Activated T-helper 17 cell treated with anti-CD3 and anti-CD28 coated beads, Interleukin-2, amount 50 U/mL, for 72 hours (primary cell): ENCODE measurements at regions not wholly inside any gene's neighbourhood (a gene's known extent, or its start where the extent isn't known, plus 50 kb on each side); places are given as distances from the start of the nearest gene placed in this dataset.

Source experiments
- ATAC-seq: fragments of 150-1000 bp; cut with Tn5 transposase; replicated peaks from 2 replicates; pipeline ENCODE4 v1.10.0; 2021; ENCODE audit warnings: mild to moderate bottlenecking, moderate library complexity
- H3K27ac Mint-ChIP-seq: one replicate; pipeline ENCODE4 v1.8.0; 2022; ENCODE audit warnings: mixed read lengths
- H3K27me3 Mint-ChIP-seq: one replicate; pipeline ENCODE4 v1.8.0; 2022; ENCODE audit warnings: mixed read lengths
- H3K36me3 Mint-ChIP-seq: one replicate; pipeline ENCODE4 v1.8.0; 2022; ENCODE audit warnings: low read depth, mild to moderate bottlenecking, mixed read lengths
- H3K4me1 Mint-ChIP-seq: one replicate; pipeline ENCODE4 v1.8.0; 2022; ENCODE audit warnings: mixed read lengths
- H3K4me3 Mint-ChIP-seq: one replicate; pipeline ENCODE4 v1.8.0; 2022; ENCODE audit warnings: mild to moderate bottlenecking, mixed read lengths
- H3K9me3 Mint-ChIP-seq: one replicate; pipeline ENCODE4 v1.8.0; 2022; ENCODE audit warnings: mixed read lengths

GRCh38 chr7:25762511-25763462 lies 389.2 kb upstream of the NFE2L3 start:
- no peak for ATAC-seq
- no peak overlapping the region for H3K27ac Mint-ChIP-seq
- H3K36me3 Mint-ChIP-seq, result no peaks in the 10 kb centered on the region
- H3K9me3 Mint-ChIP-seq, result no peaks in the 10 kb centered on the region
- no peaks in the 10 kb centered on the region for H3K4me1 Mint-ChIP-seq
- peaks cover 14% of the 10 kb centered on the region for H3K27me3 Mint-ChIP-seq
- no peak overlapping the region for H3K4me3 Mint-ChIP-seq

- H3K9me3 Mint-ChIP-seq, result no peaks in the 10 kb centered on the region
- H3K27me3 Mint-ChIP-seq, result peaks cover 17% of the 10 kb centered on the region
- H3K4me3 Mint-ChIP-seq, result no peak overlapping the region
- H3K36me3 Mint-ChIP-seq, result no peaks in the 10 kb centered on the region
- H3K4me1 Mint-ChIP-seq, result no peaks in the 10 kb centered on the region
- ATAC-seq, result no peak
- no peak overlapping the region for H3K27ac Mint-ChIP-seq
Measured at GRCh38 chr7:25763463-25763860, 388.5 kb upstream of the NFE2L3 start.

GRCh38 chr7:25765110-25765655 lies 386.8 kb upstream of the NFE2L3 start:
- ATAC-seq, result no peak
- no peaks in the 10 kb centered on the region for H3K36me3 Mint-ChIP-seq
- H3K4me3 Mint-ChIP-seq, result no peak overlapping the region
- H3K4me1 Mint-ChIP-seq, result no peaks in the 10 kb centered on the region
- H3K9me3 Mint-ChIP-seq, result no peaks in the 10 kb centered on the region
- no peak overlapping the region for H3K27ac Mint-ChIP-seq
- H3K27me3 Mint-ChIP-seq, result peaks cover 22% of the 10 kb centered on the region

GRCh38 chr7:25770235-25770634 lies 381.8 kb upstream of the NFE2L3 start:
- Mint-ChIP-seq H3K36me3 (no peaks in the 10 kb centered on the region), H3K4me1 (no peaks in the 10 kb centered on the region), H3K4me3 (no peak overlapping the region), H3K27me3 (peaks cover 17% of the 10 kb centered on the region), H3K9me3 (no peaks in the 10 kb centered on the region), H3K27ac (no peak overlapping the region)
- ATAC-seq, result no peak

GRCh38 chr7:25770670-25771069 lies 381.3 kb upstream of the NFE2L3 start:
- Mint-ChIP-seq H3K36me3 (no peaks in the 10 kb centered on the region), H3K27ac (no peak overlapping the region), H3K27me3 (peaks cover 17% of the 10 kb centered on the region), H3K4me3 (no peak overlapping the region), H3K9me3 (no peaks in the 10 kb centered on the region), H3K4me1 (no peaks in the 10 kb centered on the region)
- ATAC-seq, result no peak

GRCh38 chr7:25771491-25771890 lies 380.5 kb upstream of the NFE2L3 start:
- no peak for ATAC-seq
- no peaks in the 10 kb centered on the region for H3K4me1 Mint-ChIP-seq

GRCh38 chr7:25772802-25773201 lies 379.2 kb upstream of the NFE2L3 start:
- Mint-ChIP-seq H3K27ac (no peak overlapping the region), H3K27me3 (peaks cover 21% of the 10 kb centered on the region), H3K36me3 (no peaks in the 10 kb centered on the region), H3K4me3 (no peak overlapping the region), H3K4me1 (no peaks in the 10 kb centered on the region), H3K9me3 (no peaks in the 10 kb centered on the region)
- ATAC-seq, result no peak

More at GRCh38 chr7:25771491-25771890, 380.5 kb upstream of the NFE2L3 start:
- Mint-ChIP-seq H3K4me3 (no peak overlapping the region), H3K27ac (no peak overlapping the region), H3K36me3 (no peaks in the 10 kb centered on the region), H3K9me3 (no peaks in the 10 kb centered on the region), H3K27me3 (peaks cover 17% of the 10 kb centered on the region)

- H3K27ac Mint-ChIP-seq, result no peak overlapping the region
- no peak for ATAC-seq
- H3K9me3 Mint-ChIP-seq, result no peaks in the 10 kb centered on the region
- H3K4me3 Mint-ChIP-seq, result no peak overlapping the region
- no peaks in the 10 kb centered on the region for H3K4me1 Mint-ChIP-seq
- H3K36me3 Mint-ChIP-seq, result no peaks in the 10 kb centered on the region
- peaks cover 17% of the 10 kb centered on the region for H3K27me3 Mint-ChIP-seq
Measured at GRCh38 chr7:25774675-25775074, 377.3 kb upstream of the NFE2L3 start.

- Mint-ChIP-seq H3K4me1 (no peaks in the 10 kb centered on the region), H3K27me3 (peaks cover 17% of the 10 kb centered on the region), H3K36me3 (no peaks in the 10 kb centered on the region), H3K27ac (no peak overlapping the region), H3K4me3 (no peak overlapping the region), H3K9me3 (no peaks in the 10 kb centered on the region)
- no peak for ATAC-seq
Measured at GRCh38 chr7:25775570-25775969, 376.4 kb upstream of the NFE2L3 start.

- H3K9me3 Mint-ChIP-seq, result peaks cover 3% of the 10 kb centered on the region
- H3K27ac Mint-ChIP-seq, result no peak overlapping the region
- no peaks in the 10 kb centered on the region for H3K36me3 Mint-ChIP-seq
- no peak overlapping the region for H3K4me3 Mint-ChIP-seq
- H3K27me3 Mint-ChIP-seq, result peaks cover 17% of the 10 kb centered on the region
- no peaks in the 10 kb centered on the region for H3K4me1 Mint-ChIP-seq
- no peak for ATAC-seq
Measured at GRCh38 chr7:25775999-25776743, 375.8 kb upstream of the NFE2L3 start.

GRCh38 chr7:25776744-25777123 lies 375.3 kb upstream of the NFE2L3 start:
- no peak overlapping the region for H3K4me3 Mint-ChIP-seq
- no peaks in the 10 kb centered on the region for H3K4me1 Mint-ChIP-seq
- ATAC-seq, result no peak
- H3K27ac Mint-ChIP-seq, result no peak overlapping the region
- H3K36me3 Mint-ChIP-seq, result no peaks in the 10 kb centered on the region
- peaks cover 17% of the 10 kb centered on the region for H3K27me3 Mint-ChIP-seq
- H3K9me3 Mint-ChIP-seq, result peaks cover 4% of the 10 kb centered on the region

GRCh38 chr7:25777969-25778708 lies 373.9 kb upstream of the NFE2L3 start:
- no peak for ATAC-seq
- Mint-ChIP-seq H3K4me3 (no peak overlapping the region), H3K4me1 (no peaks in the 10 kb centered on the region), H3K27ac (no peak overlapping the region), H3K9me3 (peaks cover 4% of the 10 kb centered on the region), H3K36me3 (no peaks in the 10 kb centered on the region), H3K27me3 (peaks cover 14% of the 10 kb centered on the region)

GRCh38 chr7:25779002-25779546 lies 372.9 kb upstream of the NFE2L3 start:
- peaks cover 13% of the 10 kb centered on the region for H3K27me3 Mint-ChIP-seq
- no peaks in the 10 kb centered on the region for H3K36me3 Mint-ChIP-seq
- no peak overlapping the region for H3K4me3 Mint-ChIP-seq
- no peak overlapping the region for H3K27ac Mint-ChIP-seq
- ATAC-seq, result no peak
- H3K9me3 Mint-ChIP-seq, result peaks cover 4% of the 10 kb centered on the region
- H3K4me1 Mint-ChIP-seq, result no peaks in the 10 kb centered on the region

GRCh38 chr7:25780904-25781303 lies 371.1 kb upstream of the NFE2L3 start:
- no peaks in the 10 kb centered on the region for H3K4me1 Mint-ChIP-seq
- ATAC-seq, result no peak
- peaks cover 4% of the 10 kb centered on the region for H3K9me3 Mint-ChIP-seq
- no peaks in the 10 kb centered on the region for H3K36me3 Mint-ChIP-seq
- H3K4me3 Mint-ChIP-seq, result no peak overlapping the region
- peaks cover 9% of the 10 kb centered on the region for H3K27me3 Mint-ChIP-seq
- no peak overlapping the region for H3K27ac Mint-ChIP-seq
